ENCODE measurements at regions not wholly inside any gene's neighbourhood (a gene's known extent, or its start where the extent isn't known, plus 50 kb on each side); places are given as distances from the start of the nearest gene placed in this dataset.
A peak's percentile ranks its signal among the peaks of the same experiment; 100 is the strongest.

DNA sequence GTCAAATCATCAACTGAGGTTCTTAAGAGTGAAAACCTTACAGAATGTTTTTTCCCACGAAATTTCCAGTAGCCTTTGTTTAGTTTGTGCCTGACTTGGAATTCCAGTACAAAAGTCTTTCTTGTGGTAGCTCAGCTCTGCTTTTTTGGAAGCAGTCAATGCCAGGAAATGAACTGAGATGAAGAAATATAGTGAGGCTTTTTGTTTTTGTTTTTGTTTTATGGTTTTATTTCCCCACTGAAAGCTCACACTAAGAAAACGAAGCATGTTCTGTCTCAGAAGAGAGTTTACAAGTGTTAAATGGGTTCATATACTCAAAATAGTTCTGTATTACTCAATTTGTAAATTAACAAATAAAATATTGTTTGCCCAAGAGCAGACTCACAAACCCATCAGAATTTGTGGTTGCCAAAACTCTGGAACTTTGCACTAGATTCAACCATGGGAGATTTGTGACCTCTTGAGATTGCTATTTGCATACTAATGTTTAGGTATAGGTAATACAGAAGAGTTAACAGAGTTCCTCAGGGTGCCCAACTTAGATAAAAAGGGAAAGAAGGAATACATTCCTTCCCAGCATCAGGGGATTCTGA, 1060.8 kb downstream of the FAT4 start:
- Histone ChIP-seq H3K79me2 (ENCODE audit: control insufficient read depth, insufficient read depth, low read length) (no peaks in the 10 kb centered on the region), H3K4me2 (ENCODE audit: insufficient read depth, low read length) (no peak overlapping the region), H2AFZ (ENCODE audit: low read depth, low read length) (no peak overlapping the region), H3K4me3 (replicated peaks in 1 of 3; ENCODE audit: insufficient read depth in 1 of 3, low read depth in 1 of 3, low read length in 3 of 3) (no peak overlapping the region), H3K27me3 (ENCODE audit: control insufficient read depth in 2 of 2, insufficient read depth in 2 of 2, low read length in 2 of 2) (no peaks in the 10 kb centered on the region), H3K9me3 (replicated peaks; ENCODE audit: control insufficient read depth, insufficient read depth, low read length) (no peaks in the 10 kb centered on the region), H3K4me1 (ENCODE audit: control insufficient read depth, extremely low read depth, insufficient read depth, low read length) (no peaks in the 10 kb centered on the region), H3K36me3 (ENCODE audit: control insufficient read depth in 2 of 2, extremely low read depth in 1 of 2, insufficient read depth in 2 of 2, low read length in 2 of 2) (no peaks in the 10 kb centered on the region), H3K27ac (ENCODE audit: insufficient read depth, low read depth, low read length) (no peak overlapping the region), H4K20me1 (replicated peaks; ENCODE audit: control insufficient read depth, extremely low read depth, insufficient read depth, low read length) (no peaks in the 10 kb centered on the region), H3K9ac (replicated peaks; ENCODE audit: extremely low read depth, insufficient read depth, low read length) (no peak overlapping the region), H3K9me1 (replicated peaks; ENCODE audit: control insufficient read depth, extremely low read depth, insufficient read depth, low read length) (no peaks in the 10 kb centered on the region)
- FAIRE-seq (peak; percentile 28), DNase-seq (ENCODE audit: low read depth, low spot score) (peak; percentile 4)
- no peak for TF ChIP-seq POLR2AphosphoS5 (IDR thresholded peaks at IDR 0.05; ENCODE audit: insufficient read depth, low read depth, low read length)
- TF ChIP-seq, protein P1, sequence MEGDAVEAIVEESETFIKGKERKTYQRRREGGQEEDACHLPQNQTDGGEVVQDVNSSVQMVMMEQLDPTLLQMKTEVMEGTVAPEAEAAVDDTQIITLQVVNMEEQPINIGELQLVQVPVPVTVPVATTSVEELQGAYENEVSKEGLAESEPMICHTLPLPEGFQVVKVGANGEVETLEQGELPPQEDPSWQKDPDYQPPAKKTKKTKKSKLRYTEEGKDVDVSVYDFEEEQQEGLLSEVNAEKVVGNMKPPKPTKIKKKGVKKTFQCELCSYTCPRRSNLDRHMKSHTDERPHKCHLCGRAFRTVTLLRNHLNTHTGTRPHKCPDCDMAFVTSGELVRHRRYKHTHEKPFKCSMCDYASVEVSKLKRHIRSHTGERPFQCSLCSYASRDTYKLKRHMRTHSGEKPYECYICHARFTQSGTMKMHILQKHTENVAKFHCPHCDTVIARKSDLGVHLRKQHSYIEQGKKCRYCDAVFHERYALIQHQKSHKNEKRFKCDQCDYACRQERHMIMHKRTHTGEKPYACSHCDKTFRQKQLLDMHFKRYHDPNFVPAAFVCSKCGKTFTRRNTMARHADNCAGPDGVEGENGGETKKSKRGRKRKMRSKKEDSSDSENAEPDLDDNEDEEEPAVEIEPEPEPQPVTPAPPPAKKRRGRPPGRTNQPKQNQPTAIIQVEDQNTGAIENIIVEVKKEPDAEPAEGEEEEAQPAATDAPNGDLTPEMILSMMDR (IDR thresholded peaks at IDR 0.05; ENCODE audit: extremely low read depth in 1 of 2, insufficient read depth in 1 of 2, low read depth in 1 of 2, low read length in 2 of 2), result no peak
- TF ChIP-seq MYC (IDR thresholded peaks at IDR 0.05; ENCODE audit: low read depth, low read length), result no peak
- no peak for TF ChIP-seq FOS (IDR thresholded peaks at IDR 0.05; ENCODE audit: borderline replicate concordance, insufficient read depth, low read length)
- TF ChIP-seq POLR2A (IDR thresholded peaks at IDR 0.05; ENCODE audit: low read depth, low read length), result no peak
- TF ChIP-seq JUN (IDR thresholded peaks at IDR 0.05; ENCODE audit: borderline replicate concordance, insufficient read depth, insufficient read length, low read depth), result no peak
- TF ChIP-seq, protein P2, sequence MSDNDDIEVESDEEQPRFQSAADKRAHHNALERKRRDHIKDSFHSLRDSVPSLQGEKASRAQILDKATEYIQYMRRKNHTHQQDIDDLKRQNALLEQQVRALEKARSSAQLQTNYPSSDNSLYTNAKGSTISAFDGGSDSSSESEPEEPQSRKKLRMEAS (IDR thresholded peaks at IDR 0.05; ENCODE audit: insufficient read depth, insufficient read length), result no peak
- TF ChIP-seq GATA2 (IDR thresholded peaks at IDR 0.05; ENCODE audit: insufficient read depth, insufficient read length, low read depth, low read length), result no peak
- no peak for TF ChIP-seq EZH2 (IDR thresholded peaks at IDR 0.05; ENCODE audit: borderline replicate concordance, low read depth, low read length, severe bottlenecking)
- intact Hi-C loops (cut with micrococcal nuclease), result no loop called here
- dilution Hi-C loops (cut with MboI; ENCODE audit: extremely low pct_ligation_motif_present, low sequenced_read_pairs), result no loop called here
- ChIA-PET CTCF (no interaction called here), POLR2A (no interaction called here)
- no TSS peak for BruUV-seq (replicated peaks)
